ENCODE measurements at regions not wholly inside any gene's neighbourhood (a gene's known extent, or its start where the extent isn't known, plus 50 kb on each side); places are given as distances from the start of the nearest gene placed in this dataset.
"Not testable (repeated sequence)": the region's sequence is repeated elsewhere in the genome, so short reads cannot be mapped to it uniquely, and the experiment has no call there.

GRCh38 chr3:82137861-82138260, 376.4 kb upstream of the GBE1 start:
- DNase-seq, result no peak

DNA sequence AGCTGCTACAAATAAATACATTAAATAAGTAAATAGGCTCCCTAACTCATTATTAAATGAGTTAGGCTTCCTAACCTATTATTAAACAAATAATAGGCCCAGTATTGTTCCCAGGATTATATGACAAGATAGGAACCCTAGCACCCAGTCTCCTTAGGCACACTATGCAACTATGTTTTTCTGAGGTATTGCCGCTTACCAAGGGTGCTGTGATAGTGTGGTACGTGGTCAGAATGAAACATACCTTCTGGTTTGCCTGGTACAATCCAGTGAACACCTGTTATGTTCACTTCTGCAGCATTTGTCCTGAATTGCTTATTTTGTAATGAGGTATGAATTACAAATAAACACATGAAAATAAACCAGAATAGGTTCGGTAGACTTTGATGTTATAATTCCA, 375.6 kb upstream of the GBE1 start:
- DNase-seq, result no peak

GRCh38 chr3:82133070-82133606, 371.7 kb upstream of the GBE1 start:
- no peak for DNase-seq

DNA sequence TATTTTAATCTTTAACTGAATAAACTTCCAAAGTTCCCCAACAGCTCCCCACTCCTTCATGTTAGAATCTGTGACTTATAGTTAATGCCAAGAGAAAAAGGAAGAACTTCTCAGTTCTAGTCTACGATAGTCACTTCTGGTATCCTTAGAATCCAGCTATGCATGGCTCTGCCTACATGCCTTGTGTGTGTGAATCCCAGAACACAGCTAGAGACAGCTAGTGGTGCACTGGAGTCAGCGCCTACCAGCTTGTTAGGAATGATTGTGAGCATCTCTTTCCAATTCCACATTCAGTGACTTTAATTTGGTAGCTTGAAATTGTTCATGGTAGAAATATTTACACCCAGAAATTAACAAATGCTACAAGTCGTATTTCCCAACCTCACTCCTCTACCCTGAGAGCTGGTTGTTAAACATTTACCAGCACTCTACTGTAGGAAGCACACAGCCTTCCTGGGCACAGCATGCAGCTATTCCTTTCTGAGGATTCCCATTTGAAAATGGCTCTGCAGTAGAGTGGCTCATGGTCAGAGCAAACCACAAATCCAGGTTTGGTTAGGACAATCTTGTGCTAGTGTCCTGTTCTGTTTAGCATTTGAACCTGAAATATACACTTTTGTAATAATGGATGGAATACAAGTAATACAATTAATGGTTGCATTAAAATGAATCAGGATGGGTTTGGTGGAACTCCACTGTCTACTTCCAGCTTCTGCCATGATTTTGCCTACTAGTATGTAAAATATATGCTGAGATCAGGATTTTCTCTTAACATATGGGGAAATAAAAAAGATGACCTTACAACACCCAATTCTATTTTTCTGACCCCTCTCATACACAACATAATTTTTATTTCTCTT, 371.0 kb upstream of the GBE1 start:
- DNase-seq, result no peak

- DNase-seq, result no peak
These were observed 368.6 kb upstream of the GBE1 start for GRCh38 chr3:82130046-82130445.

DNA sequence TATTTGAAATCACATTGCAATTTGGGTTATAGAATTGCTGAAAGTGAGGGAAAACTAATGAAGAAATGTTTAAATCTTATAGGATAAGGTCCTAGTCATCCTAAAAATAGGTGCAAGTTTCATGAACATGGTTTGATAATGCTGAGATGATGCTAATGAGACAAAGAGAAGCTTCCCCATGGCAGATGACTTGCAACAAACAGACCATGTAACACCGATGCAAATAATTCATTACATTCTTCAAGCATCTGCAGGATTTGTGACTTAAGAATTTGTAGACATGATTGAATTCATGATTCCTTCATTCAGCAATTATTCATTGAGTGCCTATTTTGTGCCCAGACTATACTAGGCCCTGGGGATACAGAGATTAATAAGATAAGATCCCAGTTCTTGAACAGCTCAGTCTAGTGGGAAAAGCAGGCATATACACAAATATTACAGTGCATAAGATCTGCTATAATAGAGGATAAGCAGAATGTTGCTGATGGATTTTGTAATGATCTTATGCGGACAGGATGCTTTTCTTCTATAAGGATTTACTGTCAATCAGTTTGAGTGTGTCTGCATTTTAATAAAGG, 367.9 kb upstream of the GBE1 start:
- no peak for DNase-seq

- no peak for DNase-seq
These were observed 366.8 kb upstream of the GBE1 start for GRCh38 chr3:82128271-82128670.

DNA sequence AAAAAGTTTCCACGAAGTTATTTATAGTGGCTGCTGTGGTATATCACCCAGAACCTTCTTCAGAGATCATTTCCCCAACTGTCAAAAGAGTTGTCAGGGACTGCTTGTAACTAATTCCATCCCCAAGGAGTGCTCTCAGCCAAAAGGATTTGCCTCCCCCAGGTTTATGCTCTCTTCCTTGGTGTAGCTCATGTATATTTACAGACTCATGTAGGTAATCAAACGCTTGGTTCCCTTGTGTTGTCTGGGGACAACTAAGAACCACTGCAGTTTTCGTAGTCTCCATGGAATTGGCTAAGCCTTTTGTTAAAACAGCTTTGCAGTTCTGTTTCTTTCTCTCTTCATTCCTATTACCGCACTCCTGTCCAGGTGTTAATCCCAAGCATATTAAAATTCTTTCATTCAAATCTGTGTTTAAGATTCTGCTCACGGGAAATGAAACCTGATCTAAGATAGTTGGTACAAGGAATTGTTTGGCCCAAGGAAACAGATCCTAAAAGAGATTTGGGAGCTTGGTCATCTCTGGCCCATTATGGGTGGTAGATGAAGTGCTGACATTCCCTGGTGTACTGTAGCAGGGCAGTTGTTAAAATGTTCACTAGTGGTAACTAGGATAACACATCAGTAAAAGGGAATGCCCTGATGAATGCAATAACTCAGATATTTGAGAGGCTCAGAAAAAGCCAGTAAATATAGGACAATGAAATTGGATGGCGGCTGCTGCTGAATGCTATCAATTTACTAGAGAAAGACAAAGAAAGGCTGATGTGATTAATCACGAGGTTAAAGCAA, 361.3 kb upstream of the GBE1 start:
- DNase-seq, result no peak

DNA sequence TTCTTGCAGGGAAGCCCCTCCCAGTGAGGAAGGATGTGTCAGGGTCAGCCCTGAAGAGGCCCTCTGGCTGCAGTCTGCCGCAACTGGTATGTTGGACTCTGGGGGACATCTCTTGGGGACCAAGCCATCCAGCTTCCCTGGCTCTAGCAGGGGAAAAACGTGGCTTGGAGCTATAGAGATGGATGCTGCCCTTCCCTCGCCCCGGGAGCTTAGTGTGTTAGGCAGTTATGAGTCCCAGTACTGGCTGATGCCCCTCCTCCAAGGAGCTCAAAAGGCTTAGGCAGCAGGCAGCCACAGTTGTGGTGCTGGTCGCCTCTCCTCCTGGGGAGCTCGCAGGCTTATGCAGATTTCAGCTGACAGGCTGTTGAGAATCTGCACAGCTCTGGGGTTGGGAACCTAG, 353.1 kb upstream of the GBE1 start:
- DNase-seq, result no peak

DNA sequence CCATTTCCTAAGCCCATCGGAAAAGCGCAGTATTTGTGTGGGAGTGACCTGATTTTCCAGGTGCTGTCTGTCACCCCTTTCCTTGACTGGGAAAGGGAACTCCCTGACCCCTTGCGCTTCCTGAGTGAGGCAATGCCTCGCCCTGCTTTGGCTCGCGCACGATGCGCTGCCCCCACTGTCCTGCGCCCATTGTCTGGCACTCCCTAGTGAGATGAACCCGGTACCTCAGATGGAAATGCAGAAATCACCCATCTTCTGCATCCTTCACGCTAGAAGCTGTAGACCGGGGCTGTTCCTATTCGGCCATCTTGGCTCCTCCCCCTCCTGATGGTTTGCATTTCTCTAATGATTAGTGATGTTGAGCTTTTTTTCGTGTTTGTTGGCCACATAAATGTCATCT, 349.3 kb upstream of the GBE1 start:
- not testable (repeated sequence) for DNase-seq

DNA sequence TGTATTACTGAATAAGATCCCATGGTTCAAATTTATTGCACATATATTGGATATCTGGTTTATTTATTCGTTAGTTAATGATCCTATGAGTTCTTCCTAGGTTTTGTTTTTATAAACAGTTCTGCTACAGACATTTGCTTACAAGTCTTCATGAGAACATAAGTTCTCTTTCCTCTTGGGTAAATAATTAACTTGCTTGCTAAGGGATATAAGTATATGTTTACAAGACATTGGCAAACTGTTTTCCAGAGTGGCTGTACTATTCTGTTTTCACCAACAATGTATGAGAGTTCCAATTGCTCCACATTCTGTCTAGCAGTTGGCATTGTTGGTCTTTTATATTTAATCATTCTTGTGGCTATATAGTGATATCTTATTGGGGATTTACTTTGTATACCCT, 341.8 kb upstream of the GBE1 start:
- no peak for DNase-seq

GRCh38 chr3:82100378-82100777, 338.9 kb upstream of the GBE1 start:
- no peak for DNase-seq

DNA sequence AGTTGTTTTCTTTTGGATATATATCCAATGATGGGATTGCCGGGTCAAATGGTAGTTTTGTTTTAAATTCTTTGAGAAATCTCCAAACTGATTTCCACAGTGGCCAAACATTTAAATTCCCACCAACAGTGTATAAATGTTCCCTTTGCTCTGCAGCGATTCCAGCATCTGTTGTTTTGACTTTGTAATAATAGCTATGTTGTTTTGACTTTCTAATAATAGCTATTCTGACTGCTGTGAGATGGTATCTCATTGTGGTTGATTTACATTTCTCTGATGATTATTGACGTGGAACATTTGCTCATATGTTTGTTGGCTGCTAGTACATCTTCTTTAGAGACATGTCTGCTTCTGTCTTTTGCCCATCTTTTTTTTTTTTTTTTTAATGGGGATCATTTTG, 332.2 kb upstream of the GBE1 start:
- DNase-seq, result no peak

DNA sequence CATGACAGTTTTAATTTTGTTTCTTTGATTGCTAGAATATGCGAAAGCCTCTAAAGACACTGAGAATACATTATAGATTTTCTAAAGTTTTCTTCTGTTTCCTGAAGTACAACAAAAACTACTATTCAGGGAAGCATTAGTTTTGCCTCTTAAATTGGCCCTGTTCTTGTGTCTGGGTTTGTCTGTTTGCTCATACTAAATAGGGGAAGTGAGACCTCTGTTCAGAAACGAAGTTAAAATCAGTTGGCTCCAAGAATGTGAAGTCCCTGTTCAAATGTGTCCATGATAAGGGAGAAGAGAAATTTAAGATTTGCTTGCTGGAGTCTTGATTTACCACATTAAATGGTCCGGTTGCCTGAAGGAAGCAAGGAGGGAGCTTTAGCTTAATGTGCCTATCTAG, 327.3 kb upstream of the GBE1 start:
- DNase-seq, result no peak

- DNase-seq, result no peak
These were observed 326.5 kb upstream of the GBE1 start for GRCh38 chr3:82087958-82088357.

DNA sequence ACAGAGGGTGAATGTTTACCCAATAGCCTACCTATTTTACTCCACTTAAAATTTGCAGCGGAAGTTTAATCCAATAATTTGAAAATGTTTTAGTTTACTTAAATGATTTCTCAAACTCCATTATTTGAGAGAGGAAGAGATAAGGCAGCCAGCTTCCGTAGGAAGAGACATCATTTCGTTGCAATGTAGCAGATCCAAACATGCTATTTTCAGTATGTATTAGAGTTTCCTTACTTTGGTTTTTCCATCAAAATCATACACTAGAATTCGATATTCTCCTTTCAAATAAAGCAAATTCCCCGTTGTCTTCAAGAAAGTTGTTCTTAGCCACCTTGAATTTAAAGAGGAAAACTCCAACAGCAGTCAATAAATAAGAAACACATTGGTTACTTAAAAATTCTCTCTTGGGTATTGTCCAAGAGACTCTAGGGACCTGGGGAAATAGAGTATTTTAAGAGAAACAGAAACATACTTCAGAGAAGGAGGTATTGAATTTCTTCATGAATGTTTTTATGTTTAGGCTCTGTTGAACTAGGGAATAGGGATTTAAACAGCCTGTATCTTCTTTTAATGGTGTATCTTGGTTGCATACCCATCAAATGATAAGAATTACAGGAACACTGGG, 324.5 kb upstream of the GBE1 start:
- no peak for DNase-seq

DNA sequence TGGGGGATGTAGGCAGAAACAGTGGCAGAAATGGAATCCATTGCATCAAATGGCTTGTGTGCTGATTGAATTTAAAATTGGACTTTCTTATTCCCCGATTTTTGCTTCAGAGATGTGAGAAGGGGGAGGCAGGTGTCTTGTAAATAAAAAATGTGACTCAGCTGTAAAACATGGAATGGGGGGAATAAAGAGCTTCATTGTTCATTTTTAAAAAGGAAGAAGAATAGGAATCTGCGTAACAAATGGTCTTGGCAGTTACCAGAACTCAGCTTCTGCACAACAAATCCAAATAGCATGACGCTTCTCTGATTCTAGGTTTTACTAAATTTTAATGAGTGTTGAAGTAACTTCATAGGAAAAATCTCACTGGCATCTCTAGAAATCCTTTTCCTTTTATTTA, 323.9 kb upstream of the GBE1 start:
- DNase-seq, result no peak

GRCh38 chr3:82084824-82085223, 323.4 kb upstream of the GBE1 start:
- DNase-seq, result no peak

DNA sequence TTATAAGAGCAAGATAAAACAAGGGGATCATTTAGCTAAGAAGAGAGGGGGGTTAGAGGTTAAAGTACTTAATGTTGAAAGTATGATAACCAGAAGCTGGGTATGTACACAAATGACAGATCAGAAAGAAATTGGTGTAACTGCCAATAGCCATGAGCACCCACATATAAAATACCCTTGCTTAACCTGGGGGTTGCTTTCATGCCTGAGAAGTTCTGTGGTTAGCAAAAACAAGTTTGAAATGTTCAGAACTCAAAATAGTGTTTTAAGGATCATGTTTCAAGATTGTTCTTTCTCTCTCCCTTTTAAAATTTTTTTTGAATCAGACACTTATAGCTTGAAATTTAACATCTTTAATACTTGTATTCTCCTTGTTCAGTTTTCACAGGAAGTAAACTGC, 321.4 kb upstream of the GBE1 start:
- DNase-seq, result no peak

DNA sequence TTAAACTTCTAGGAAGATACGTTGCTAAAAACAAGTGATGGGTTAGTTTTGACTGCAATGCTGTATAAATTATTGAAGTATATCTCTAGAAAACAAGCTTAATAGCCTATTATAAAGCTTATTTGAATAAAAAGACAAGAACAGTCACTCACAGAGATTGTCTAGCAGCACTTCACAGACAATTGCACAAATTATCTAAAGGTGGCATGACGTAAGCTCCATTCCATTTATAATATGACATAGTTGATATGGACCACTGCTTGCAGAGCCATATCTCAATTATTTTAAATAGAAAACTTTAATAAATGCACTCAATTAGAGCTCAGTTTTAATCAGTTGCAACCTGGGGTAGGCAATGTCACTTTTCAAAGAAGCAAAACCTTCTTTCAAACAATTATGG, 319.9 kb upstream of the GBE1 start:
- no peak for DNase-seq

DNA sequence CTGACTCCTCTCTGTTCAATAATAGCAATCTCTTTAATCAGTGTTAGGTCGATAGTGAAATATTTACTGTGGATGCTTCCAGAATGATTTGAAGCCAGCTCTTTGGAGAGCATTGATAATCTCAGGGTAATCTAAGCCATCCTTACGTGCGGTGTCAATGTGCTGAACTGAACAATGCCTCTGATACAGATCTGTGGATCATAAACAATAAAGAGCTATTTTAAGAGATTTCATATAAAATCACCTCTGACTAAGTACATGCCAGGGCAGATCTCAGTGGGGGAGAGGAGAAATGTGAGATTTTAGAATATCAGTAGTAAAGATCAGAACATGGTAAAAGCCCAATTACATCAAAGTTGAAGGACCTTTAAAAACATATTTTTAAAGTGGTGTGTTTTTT, 319.3 kb upstream of the GBE1 start:
- DNase-seq, result no peak

GRCh38 chr3:82080261-82080660, 318.8 kb upstream of the GBE1 start:
- no peak for DNase-seq

- no peak for DNase-seq
These were observed 318.0 kb upstream of the GBE1 start for GRCh38 chr3:82079335-82079890.

Measured in SHP77 treated with DMSO at 0.1 percent for 48 hours (cell line).